ENCODE measurements at regions not wholly inside any gene's neighbourhood (a gene's known extent, or its start where the extent isn't known, plus 50 kb on each side); places are given as distances from the start of the nearest gene placed in this dataset.

GRCh38 chr2:118769707-118770400 is 77.6 kb downstream of the EN1 start:
- TF ChIP-seq CTCF (IDR thresholded peaks at IDR 0.05; ENCODE audit: extremely low read depth, missing control alignments) = no peak
- no peak for DNase-seq (ENCODE audit: low spot score)

- TF ChIP-seq CTCF (IDR thresholded peaks at IDR 0.05; ENCODE audit: extremely low read depth, missing control alignments) = no peak
- DNase-seq (ENCODE audit: low spot score) = no peak
These were observed 80.6 kb downstream of the EN1 start for GRCh38 chr2:118766871-118767270.

- TF ChIP-seq CTCF (IDR thresholded peaks at IDR 0.05; ENCODE audit: extremely low read depth, missing control alignments) = no peak
These were observed 82.6 kb downstream of the EN1 start for GRCh38 chr2:118764855-118765254.

GRCh38 chr2:118763797-118764196 is 83.7 kb downstream of the EN1 start:
- no peak for TF ChIP-seq CTCF (IDR thresholded peaks at IDR 0.05; ENCODE audit: extremely low read depth, missing control alignments)
- no peak for DNase-seq (ENCODE audit: low spot score)

More at GRCh38 chr2:118764855-118765254, 82.6 kb downstream of the EN1 start:
- DNase-seq (ENCODE audit: low spot score) = no peak

- TF ChIP-seq CTCF (IDR thresholded peaks at IDR 0.05; ENCODE audit: extremely low read depth, missing control alignments) = no peak
- DNase-seq (ENCODE audit: low spot score) = no peak
These were observed 85.2 kb downstream of the EN1 start for GRCh38 chr2:118762290-118762689.

GRCh38 chr2:118761771-118762170 is 85.7 kb downstream of the EN1 start:
- no peak for DNase-seq (ENCODE audit: low spot score)
- no peak for TF ChIP-seq CTCF (IDR thresholded peaks at IDR 0.05; ENCODE audit: extremely low read depth, missing control alignments)

GRCh38 chr2:118755901-118756300 is 91.5 kb downstream of the EN1 start:
- no peak for TF ChIP-seq CTCF (IDR thresholded peaks at IDR 0.05; ENCODE audit: extremely low read depth, missing control alignments)
- no peak for DNase-seq (ENCODE audit: low spot score)
